GM12892 (cell line): ENCODE measurements at regions not wholly inside any gene's neighbourhood (a gene's known extent, or its start where the extent isn't known, plus 50 kb on each side); places are given as distances from the start of the nearest gene placed in this dataset.

ENCODE experiments used
- POLR2A ChIP-seq: IDR thresholded peaks from 2 replicates; pipeline ENCODE4 v1.6.1; 2011; ENCODE audit warnings: low read depth, low read length, control low read depth
- POLR2AphosphoS5 ChIP-seq: IDR thresholded peaks from 2 replicates; pipeline ENCODE4 v1.6.1; 2011; ENCODE audit warnings: low read depth, low read length, control low read depth

DNA sequence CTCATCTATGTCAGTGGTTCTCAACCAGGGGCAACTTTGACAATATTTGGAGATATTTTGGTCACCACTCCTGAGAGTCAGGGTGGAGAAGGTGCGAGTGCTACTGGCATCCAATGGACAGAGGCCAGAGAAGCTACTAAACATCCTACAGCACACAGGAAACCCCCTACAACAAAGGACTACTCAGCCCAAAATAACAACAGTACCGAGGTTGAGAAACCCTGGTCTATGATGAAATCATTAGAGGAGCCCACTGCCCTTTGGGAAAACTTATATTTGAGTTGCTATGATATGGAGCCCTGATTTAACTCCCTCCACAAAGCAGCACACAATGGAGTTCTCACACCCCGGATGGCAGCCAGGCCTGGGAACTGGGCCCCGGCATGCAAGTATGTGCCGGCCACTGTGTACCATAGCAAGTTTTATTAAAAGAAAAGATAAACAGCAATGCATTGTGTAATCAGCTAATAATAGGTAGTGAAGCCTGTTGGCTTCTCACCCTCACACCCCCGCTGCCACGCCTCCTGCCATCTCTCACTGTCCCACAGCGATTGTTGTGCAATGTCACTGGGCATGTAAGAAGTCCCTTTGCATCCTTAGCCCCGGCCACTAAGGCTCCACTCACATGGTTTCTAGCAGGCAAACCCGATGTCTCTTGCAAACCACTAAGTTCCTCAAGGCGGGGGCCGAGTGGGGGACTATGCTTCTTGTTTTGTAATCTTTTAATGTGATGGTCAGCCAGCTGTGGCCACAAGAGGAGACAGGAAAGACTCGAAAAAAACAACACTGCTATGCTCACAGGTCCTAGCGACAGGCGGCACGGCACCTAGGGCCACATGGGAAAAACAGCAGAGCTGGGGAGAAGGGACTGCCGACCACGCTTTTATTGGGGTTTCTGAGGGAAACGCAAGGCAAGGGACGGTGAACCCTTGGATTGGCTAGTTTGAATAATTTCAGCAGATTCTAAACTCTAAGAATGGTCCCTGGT lies 110.0 kb downstream of the AQP9 start:
- TF ChIP-seq POLR2AphosphoS5, result no peak
- TF ChIP-seq POLR2A, result no peak
